ENCODE measurements at regions not wholly inside any gene's neighbourhood (a gene's known extent, or its start where the extent isn't known, plus 50 kb on each side); places are given as distances from the start of the nearest gene placed in this dataset.

DNA sequence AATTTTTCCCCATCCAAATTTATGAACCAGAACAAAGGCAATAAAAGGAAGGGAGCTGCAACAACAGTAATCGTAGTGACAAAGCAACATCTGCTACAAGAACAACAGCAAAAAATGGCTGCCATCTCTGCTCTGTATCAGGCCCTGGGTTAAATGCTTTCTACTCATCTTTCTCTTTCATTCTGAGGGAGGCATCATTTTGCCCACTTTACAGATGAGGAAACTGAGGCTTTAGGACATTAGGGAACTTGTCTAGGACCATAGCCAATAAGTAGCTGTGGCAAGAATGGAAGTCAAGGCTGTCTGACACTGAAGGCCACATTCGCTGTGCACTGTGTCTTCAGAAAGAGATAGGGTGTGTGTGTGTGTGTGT, 192.4 kb upstream of the NUDT4 start (continued):
- TF ChIP-seq, protein P1, sequence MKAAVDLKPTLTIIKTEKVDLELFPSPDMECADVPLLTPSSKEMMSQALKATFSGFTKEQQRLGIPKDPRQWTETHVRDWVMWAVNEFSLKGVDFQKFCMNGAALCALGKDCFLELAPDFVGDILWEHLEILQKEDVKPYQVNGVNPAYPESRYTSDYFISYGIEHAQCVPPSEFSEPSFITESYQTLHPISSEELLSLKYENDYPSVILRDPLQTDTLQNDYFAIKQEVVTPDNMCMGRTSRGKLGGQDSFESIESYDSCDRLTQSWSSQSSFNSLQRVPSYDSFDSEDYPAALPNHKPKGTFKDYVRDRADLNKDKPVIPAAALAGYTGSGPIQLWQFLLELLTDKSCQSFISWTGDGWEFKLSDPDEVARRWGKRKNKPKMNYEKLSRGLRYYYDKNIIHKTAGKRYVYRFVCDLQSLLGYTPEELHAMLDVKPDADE (IDR thresholded peaks at IDR 0.05) = no peak
- no peak for TF ChIP-seq JUNB (IDR thresholded peaks at IDR 0.05; ENCODE audit: unreplicated experiment)
- TF ChIP-seq POLR2AphosphoS5 (IDR thresholded peaks at IDR 0.05; ENCODE audit: low read depth) = no peak

DNA sequence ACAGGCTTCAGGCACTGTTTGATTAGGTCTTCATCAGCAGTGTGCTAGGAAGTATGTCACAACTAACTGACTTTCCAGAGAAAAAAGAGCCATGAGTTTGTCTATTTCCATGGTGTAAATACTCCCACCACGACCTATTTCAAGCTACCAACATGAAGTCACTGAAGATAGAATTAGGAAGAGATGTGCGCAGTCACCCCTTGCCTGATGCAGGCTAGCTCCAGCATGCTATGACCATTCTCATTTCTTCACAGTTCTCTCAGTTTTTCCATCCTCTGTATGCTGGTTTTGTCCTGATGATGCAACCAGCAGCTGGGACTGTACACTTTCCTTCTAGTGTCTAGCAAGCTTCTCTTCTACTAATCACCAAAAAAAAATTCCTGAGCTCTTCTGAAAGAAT, 191.6 kb upstream of the NUDT4 start:
- Histone ChIP-seq H3K4me2 (no peak overlapping the region), H3K9me2 (ENCODE audit: insufficient read depth) (no peaks in the 10 kb centered on the region), H3K79me2 (replicated peaks; ENCODE audit: insufficient read depth) (no peaks in the 10 kb centered on the region), H3K4me1 (ENCODE audit: insufficient read depth) (no peaks in the 10 kb centered on the region), H3K36me3 (ENCODE audit: insufficient read depth) (no peaks in the 10 kb centered on the region), H3F3A (replicated peaks; ENCODE audit: low read depth) (no peaks in the 10 kb centered on the region), H2AFZ (no peak overlapping the region), H3K27me3 (ENCODE audit: insufficient read depth) (no peaks in the 10 kb centered on the region), H3K27ac (ENCODE audit: low read depth) (no peak overlapping the region), H4K20me1 (replicated peaks; ENCODE audit: insufficient read depth) (no peaks in the 10 kb centered on the region), H3K4me3 (no peak overlapping the region)
- Mint-ChIP-seq H3K36me3 (ENCODE audit: low read depth) (no peaks in the 10 kb centered on the region), H3K4me3 (no peak overlapping the region), H3K4me1 (no peaks in the 10 kb centered on the region), H3K27ac (no peak overlapping the region), H3K9me3 (no peaks in the 10 kb centered on the region; the same call in 2 of the 3 replicates), H3K27me3 (ENCODE audit: insufficient read depth, low read depth, poor library complexity) (peaks cover 8% of the 10 kb centered on the region)
- DNase-seq (ENCODE audit: low spot score) (no peak), ATAC-seq (no peak)
- TF ChIP-seq, protein P2, sequence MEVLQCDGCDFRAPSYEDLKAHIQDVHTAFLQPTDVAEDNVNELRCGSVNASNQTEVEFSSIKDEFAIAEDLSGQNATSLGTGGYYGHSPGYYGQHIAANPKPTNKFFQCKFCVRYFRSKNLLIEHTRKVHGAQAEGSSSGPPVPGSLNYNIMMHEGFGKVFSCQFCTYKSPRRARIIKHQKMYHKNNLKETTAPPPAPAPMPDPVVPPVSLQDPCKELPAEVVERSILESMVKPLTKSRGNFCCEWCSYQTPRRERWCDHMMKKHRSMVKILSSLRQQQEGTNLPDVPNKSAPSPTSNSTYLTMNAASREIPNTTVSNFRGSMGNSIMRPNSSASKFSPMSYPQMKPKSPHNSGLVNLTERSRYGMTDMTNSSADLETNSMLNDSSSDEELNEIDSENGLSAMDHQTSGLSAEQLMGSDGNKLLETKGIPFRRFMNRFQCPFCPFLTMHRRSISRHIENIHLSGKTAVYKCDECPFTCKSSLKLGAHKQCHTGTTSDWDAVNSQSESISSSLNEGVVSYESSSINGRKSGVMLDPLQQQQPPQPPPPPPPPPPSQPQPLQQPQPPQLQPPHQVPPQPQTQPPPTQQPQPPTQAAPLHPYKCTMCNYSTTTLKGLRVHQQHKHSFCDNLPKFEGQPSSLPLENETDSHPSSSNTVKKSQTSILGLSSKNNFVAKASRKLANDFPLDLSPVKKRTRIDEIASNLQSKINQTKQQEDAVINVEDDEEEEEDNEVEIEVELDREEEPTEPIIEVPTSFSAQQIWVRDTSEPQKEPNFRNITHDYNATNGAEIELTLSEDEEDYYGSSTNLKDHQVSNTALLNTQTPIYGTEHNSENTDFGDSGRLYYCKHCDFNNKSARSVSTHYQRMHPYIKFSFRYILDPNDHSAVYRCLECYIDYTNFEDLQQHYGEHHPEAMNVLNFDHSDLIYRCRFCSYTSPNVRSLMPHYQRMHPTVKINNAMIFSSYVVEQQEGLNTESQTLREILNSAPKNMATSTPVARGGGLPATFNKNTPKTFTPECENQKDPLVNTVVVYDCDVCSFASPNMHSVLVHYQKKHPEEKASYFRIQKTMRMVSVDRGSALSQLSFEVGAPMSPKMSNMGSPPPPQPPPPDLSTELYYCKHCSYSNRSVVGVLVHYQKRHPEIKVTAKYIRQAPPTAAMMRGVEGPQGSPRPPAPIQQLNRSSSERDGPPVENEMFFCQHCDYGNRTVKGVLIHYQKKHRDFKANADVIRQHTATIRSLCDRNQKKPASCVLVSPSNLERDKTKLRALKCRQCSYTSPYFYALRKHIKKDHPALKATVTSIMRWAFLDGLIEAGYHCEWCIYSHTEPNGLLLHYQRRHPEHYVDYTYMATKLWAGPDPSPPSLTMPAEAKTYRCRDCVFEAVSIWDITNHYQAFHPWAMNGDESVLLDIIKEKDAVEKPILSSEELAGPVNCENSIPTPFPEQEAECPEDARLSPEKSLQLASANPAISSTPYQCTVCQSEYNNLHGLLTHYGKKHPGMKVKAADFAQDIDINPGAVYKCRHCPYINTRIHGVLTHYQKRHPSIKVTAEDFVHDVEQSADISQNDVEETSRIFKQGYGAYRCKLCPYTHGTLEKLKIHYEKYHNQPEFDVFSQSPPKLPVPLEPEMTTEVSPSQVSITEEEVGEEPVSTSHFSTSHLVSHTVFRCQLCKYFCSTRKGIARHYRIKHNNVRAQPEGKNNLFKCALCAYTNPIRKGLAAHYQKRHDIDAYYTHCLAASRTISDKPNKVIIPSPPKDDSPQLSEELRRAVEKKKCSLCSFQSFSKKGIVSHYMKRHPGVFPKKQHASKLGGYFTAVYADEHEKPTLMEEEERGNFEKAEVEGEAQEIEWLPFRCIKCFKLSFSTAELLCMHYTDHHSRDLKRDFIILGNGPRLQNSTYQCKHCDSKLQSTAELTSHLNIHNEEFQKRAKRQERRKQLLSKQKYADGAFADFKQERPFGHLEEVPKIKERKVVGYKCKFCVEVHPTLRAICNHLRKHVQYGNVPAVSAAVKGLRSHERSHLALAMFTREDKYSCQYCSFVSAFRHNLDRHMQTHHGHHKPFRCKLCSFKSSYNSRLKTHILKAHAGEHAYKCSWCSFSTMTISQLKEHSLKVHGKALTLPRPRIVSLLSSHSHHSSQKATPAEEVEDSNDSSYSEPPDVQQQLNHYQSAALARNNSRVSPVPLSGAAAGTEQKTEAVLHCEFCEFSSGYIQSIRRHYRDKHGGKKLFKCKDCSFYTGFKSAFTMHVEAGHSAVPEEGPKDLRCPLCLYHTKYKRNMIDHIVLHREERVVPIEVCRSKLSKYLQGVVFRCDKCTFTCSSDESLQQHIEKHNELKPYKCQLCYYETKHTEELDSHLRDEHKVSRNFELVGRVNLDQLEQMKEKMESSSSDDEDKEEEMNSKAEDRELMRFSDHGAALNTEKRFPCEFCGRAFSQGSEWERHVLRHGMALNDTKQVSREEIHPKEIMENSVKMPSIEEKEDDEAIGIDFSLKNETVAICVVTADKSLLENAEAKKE (CRISPR knock-in tag; IDR thresholded peaks at IDR 0.05) = no peak
- no peak for TF ChIP-seq POLR2AphosphoS5 (IDR thresholded peaks at IDR 0.05; ENCODE audit: low read depth)
- TF ChIP-seq CREB1 (CRISPR knock-in tag; IDR thresholded peaks at IDR 0.05; ENCODE audit: low read depth) = no peak
- no peak for TF ChIP-seq ZNF114 (CRISPR knock-in tag; IDR thresholded peaks at IDR 0.05)
- no peak for TF ChIP-seq NANOG (IDR thresholded peaks at IDR 0.05; ENCODE audit: borderline replicate concordance)
